ENCODE measurements at regions not wholly inside any gene's neighbourhood (a gene's known extent, or its start where the extent isn't known, plus 50 kb on each side); places are given as distances from the start of the nearest gene placed in this dataset.
"Not testable (repeated sequence)": the region's sequence is repeated elsewhere in the genome, so short reads cannot be mapped to it uniquely, and the experiment has no call there.

DNA sequence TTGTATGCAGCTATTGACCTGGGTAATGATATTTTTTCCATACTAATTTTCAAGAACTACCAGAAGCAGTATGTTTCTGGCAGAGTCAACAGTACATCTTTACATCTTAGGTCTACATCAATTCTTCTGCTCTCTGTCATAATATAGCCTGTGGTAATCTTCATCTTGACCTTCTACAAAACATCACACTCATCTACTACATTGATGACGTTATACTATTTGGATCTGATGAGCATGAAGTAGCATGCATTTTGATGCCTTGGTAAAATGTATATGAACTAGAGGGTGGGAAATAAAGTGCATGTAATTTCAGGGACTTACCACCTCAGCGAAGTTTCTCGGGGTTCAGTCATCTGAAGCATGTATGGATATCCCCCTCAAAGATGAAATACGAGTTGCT is 629.7 kb upstream of the SGCD start:
- TF ChIP-seq, protein P1, sequence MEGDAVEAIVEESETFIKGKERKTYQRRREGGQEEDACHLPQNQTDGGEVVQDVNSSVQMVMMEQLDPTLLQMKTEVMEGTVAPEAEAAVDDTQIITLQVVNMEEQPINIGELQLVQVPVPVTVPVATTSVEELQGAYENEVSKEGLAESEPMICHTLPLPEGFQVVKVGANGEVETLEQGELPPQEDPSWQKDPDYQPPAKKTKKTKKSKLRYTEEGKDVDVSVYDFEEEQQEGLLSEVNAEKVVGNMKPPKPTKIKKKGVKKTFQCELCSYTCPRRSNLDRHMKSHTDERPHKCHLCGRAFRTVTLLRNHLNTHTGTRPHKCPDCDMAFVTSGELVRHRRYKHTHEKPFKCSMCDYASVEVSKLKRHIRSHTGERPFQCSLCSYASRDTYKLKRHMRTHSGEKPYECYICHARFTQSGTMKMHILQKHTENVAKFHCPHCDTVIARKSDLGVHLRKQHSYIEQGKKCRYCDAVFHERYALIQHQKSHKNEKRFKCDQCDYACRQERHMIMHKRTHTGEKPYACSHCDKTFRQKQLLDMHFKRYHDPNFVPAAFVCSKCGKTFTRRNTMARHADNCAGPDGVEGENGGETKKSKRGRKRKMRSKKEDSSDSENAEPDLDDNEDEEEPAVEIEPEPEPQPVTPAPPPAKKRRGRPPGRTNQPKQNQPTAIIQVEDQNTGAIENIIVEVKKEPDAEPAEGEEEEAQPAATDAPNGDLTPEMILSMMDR (conservative IDR thresholded peaks at IDR 0.05; ENCODE audit: control insufficient read depth, insufficient read depth, low read depth, low read length), result no peak
- H3K4me3 ChIP-seq (ENCODE audit: control insufficient read depth, low read depth, low read length), result no peak overlapping the region
- no peak for DNase-seq (ENCODE audit: low read depth)

DNA sequence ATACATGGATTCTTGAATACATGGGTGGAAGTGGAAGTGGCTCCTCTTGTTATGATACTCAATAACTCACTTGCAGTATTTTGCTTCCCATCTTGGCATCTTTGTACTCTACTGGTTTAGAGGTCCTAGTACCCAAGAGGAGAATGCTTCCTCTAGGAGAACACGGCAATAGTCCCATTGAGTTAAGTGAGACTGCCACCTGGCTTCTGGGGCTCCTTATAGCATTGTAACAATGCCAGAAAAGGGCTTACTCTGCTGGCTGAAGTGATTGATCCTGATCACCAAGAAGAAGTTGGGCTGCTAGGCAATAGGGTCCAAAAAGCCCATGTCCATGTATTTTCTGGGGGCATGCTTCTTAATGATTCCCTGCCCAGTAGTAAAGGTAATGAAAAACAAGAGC is 627.6 kb upstream of the SGCD start:
- TF ChIP-seq, protein P1 (conservative IDR thresholded peaks at IDR 0.05; ENCODE audit: control insufficient read depth, insufficient read depth, low read depth, low read length), result no peak
- DNase-seq (ENCODE audit: low read depth), result no peak
- H3K4me3 ChIP-seq (ENCODE audit: control insufficient read depth, low read depth, low read length), result no peak overlapping the region

DNA sequence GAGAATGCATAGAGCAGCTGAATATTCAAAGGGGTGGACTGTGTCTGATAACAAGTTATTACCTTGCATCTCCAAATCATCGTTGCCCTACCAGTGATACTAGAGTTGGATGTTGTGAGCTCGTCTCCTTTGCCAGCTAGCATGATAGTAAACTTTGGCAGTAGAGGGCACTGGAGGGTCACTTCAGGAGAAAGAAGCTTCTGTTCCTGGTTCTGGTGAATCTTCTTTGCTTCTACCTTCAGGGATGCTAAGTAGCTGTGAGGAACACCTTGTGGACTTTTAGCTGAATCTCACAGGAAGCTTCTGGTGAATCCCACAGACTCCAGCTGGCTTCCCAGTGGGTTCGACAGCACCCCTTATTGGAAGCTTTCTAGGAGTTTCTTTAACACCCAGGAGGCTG is 626.6 kb upstream of the SGCD start:
- no peak overlapping the region for H3K4me3 ChIP-seq (ENCODE audit: control insufficient read depth, low read depth, low read length)
- DNase-seq (ENCODE audit: low read depth), result no peak
- TF ChIP-seq, protein P1 (conservative IDR thresholded peaks at IDR 0.05; ENCODE audit: control insufficient read depth, insufficient read depth, low read depth, low read length), result no peak

DNA sequence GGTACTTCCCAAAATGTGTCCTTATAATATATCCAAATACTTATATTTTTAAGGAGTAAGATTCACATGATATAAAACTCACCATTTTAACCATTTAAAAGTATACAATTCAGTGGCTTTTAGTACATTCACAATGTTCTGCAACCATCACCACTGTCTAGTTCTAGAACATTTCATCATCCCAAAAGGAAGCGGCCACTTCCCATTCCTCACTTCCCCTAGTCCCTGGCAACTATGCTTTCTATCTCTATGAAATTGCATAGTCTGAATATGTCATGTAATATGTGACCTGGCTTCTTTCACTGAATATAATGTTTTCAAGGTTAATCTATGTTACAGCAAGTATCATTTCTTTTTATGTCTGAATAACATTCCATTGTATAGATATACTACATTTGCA is 615.1 kb upstream of the SGCD start:
- H3K4me3 ChIP-seq (ENCODE audit: control insufficient read depth, low read depth, low read length), result no peak overlapping the region
- no peak for DNase-seq (ENCODE audit: low read depth)
- TF ChIP-seq, protein P1 (conservative IDR thresholded peaks at IDR 0.05; ENCODE audit: control insufficient read depth, insufficient read depth, low read depth, low read length), result no peak

DNA sequence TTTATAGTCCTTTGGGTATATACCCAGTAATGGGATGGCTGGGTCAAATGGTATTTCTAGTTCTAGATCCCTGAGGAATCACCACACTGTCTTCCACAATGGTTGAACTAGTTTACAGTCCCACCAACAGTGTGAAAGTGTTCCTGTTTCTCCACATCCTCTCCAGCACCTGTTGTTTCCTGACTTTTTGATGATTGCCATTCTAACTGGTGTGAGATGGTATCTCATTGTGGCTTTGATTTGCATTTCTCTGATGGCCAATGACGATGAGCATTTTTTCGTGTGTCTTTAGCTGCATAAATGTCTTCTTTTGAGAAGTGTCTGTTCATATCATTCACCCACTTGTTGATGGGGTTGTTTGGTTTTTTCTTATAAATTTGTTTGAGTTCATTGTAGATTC is 612.5 kb upstream of the SGCD start:
- H3K4me3 ChIP-seq (ENCODE audit: control insufficient read depth, low read depth, low read length); DNase-seq (ENCODE audit: low read depth): not testable (repeated sequence)

DNA sequence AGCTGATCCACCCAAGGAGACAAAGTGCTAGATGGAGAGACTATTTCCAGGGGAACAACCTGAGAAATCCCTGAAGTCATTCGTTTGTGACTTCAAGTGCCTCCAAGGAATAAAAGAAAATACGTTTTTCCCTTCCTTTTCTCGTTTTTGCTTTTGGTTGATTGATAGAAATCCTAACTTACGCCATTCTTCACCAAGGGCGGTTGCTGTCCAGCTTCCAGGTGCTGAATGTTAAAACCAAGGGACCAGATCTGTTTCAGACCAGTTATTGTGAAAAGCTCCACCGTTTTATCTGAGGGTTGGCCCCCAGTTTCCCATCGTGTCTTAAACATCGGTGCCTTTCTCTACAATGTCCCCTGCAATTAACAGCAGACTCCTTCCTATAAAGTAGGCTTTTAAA is 600.7 kb upstream of the SGCD start:
- H3K4me3 ChIP-seq (ENCODE audit: control insufficient read depth, low read depth, low read length), result no peak overlapping the region
- TF ChIP-seq, protein P1 (conservative IDR thresholded peaks at IDR 0.05; ENCODE audit: control insufficient read depth, insufficient read depth, low read depth, low read length), result no peak
- DNase-seq (ENCODE audit: low read depth), result peak; percentile 8

DNA sequence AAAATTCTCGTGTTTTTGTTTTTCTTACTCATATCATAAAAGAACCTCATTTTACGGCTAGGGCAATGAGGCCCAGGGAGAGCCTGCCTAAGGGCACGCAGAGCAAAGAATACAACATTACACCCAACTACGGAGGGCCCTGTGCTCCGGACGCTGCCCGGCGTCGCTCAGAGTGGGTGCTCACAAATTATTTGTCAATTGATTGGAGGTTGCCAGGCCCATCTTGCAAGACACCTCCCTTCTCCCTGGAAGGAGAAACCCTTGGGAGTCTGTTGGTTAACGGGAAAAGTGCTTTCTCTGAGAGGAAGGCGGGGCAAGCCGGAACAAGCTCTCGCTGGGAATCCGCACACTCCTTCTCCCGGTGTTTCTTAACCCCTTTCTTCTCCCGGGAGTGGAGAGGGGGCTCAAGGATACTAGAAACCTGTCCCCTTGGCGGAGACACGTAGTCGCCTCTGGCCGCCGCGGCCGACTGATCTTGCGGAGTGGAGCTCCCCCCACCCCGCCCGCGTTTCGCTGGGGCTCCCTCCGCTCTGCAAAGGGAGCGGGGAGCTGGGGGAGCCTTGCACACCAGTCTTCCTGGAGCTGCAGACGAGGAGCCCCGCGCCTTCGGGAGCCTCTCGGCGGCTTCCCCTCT is 599.3 kb upstream of the SGCD start:
- no peak for DNase-seq (ENCODE audit: low read depth)
- no peak overlapping the region for H3K4me3 ChIP-seq (ENCODE audit: control insufficient read depth, low read depth, low read length)
- TF ChIP-seq, protein P1 (conservative IDR thresholded peaks at IDR 0.05; ENCODE audit: control insufficient read depth, insufficient read depth, low read depth, low read length), result no peak
